ENCODE measurements at regions not wholly inside any gene's neighbourhood (a gene's known extent, or its start where the extent isn't known, plus 50 kb on each side); places are given as distances from the start of the nearest gene placed in this dataset.

- Mint-ChIP-seq H3K9me3 (no peaks in the 10 kb centered on the region; a peak in 1 of 5 replicates), H3K36me3 (ENCODE audit: insufficient read depth in 1 of 3, low read depth in 3 of 3) (no peaks in the 10 kb centered on the region), H3K4me3 (no peak overlapping the region), H3K27ac (peak overlapping the region in 2 of 3 experiments; percentile 60 to 92; a peak in 4 of 7 replicates), H3K27me3 (ENCODE audit: low read depth) (no peaks in the 10 kb centered on the region), H3K4me1 (peaks cover 58 to 66% of the 10 kb centered on the region in 2 experiments)
- Histone ChIP-seq H3K27me3 (ENCODE audit: insufficient read depth, low read length) (no peaks in the 10 kb centered on the region), H4K8ac (replicated peaks; ENCODE audit: insufficient read length, low read depth, low read length) (no peak overlapping the region), H2BK20ac (ENCODE audit: low read depth, low read length, poor library complexity, severe bottlenecking) (no peak overlapping the region), H4K5ac (ENCODE audit: insufficient read length, low read depth, low read length) (no peak overlapping the region), H3K4me1 (ENCODE audit: insufficient read depth, low read length) (peaks cover 8% of the 10 kb centered on the region), H3K79me2 (ENCODE audit: insufficient read depth, low read length) (no peaks in the 10 kb centered on the region), H3K23me2 (ENCODE audit: insufficient read length, low read depth, low read length, poor library complexity, severe bottlenecking) (no peaks in the 10 kb centered on the region), H3K23ac (ENCODE audit: insufficient read length, low read depth, low read length) (no peak overlapping the region), H3K9me3 (ENCODE audit: control insufficient read depth, low read depth, low read length) (no peaks in the 10 kb centered on the region), H4K91ac (ENCODE audit: insufficient read length, low read depth, low read length) (no peak overlapping the region), H3K9ac (ENCODE audit: extremely low read depth, insufficient read length, low read length) (no peak overlapping the region), H3K18ac (ENCODE audit: insufficient read length, low read depth, low read length) (no peak overlapping the region), H3T11ph (ENCODE audit: low read length) (no peak overlapping the region), H3K27ac (ENCODE audit: insufficient read length, low read depth, low read length) (no peak overlapping the region), H2BK15ac (ENCODE audit: low read depth, low read length) (no peak overlapping the region), H2AFZ (ENCODE audit: low read length) (no peak overlapping the region), H4K20me1 (ENCODE audit: control insufficient read depth, insufficient read depth, insufficient read length) (no peaks in the 10 kb centered on the region), H3K56ac (ENCODE audit: insufficient read length, low read depth, low read length) (no peak overlapping the region), H2BK12ac (ENCODE audit: insufficient read length, low read depth, low read length) (no peak overlapping the region), H3K4ac (ENCODE audit: low read depth, low read length) (no peak overlapping the region), H3K4me2 (ENCODE audit: insufficient read depth, insufficient read length, low read length) (no peak overlapping the region), H3K14ac (ENCODE audit: insufficient read depth, low read length) (no peak overlapping the region), H2BK120ac (ENCODE audit: low read depth, low read length, poor library complexity, severe bottlenecking) (no peak overlapping the region), H2BK5ac (ENCODE audit: insufficient read length, low read length) (no peak overlapping the region), H3K79me1 (ENCODE audit: insufficient read depth, low read depth, low read length, poor library complexity, severe bottlenecking) (no peaks in the 10 kb centered on the region), H2AK5ac (ENCODE audit: insufficient read length, low read length) (no peak overlapping the region)
- TF ChIP-seq, protein P1, sequence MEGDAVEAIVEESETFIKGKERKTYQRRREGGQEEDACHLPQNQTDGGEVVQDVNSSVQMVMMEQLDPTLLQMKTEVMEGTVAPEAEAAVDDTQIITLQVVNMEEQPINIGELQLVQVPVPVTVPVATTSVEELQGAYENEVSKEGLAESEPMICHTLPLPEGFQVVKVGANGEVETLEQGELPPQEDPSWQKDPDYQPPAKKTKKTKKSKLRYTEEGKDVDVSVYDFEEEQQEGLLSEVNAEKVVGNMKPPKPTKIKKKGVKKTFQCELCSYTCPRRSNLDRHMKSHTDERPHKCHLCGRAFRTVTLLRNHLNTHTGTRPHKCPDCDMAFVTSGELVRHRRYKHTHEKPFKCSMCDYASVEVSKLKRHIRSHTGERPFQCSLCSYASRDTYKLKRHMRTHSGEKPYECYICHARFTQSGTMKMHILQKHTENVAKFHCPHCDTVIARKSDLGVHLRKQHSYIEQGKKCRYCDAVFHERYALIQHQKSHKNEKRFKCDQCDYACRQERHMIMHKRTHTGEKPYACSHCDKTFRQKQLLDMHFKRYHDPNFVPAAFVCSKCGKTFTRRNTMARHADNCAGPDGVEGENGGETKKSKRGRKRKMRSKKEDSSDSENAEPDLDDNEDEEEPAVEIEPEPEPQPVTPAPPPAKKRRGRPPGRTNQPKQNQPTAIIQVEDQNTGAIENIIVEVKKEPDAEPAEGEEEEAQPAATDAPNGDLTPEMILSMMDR (conservative IDR thresholded peaks at IDR 0.05) = no peak
- no CpG with 5 or more reads among the region's 1 CpG for WGBS (ENCODE audit: extremely low coverage, insufficient read length, low lambda C conversion rate)
- DNase-seq = no peak
These were observed 76.4 kb upstream of the FAR2 start for GRCh38 chr12:29072631-29073030.

Data from H9 (cell line).